ENCODE measurements at regions not wholly inside any gene's neighbourhood (a gene's known extent, or its start where the extent isn't known, plus 50 kb on each side); places are given as distances from the start of the nearest gene placed in this dataset.

DNA sequence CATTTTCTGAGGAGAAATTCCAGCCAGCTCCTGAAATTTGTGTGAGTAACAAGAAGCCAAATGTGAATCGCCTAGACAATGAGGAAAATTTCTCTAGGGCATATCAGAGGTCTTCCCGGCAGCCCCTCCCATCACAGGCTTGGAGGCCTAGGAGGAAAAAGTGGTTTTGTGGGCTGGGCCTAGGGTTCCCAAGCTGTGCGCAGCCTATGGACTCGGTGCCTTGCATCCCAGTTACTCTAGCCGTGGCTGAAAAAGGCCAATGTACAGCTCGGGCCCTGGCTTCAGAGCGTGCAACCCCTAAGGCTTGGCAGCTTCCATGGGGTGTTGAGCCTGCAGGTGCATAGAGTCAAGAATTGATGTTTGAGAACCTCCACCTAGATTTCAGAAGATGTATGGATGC lies 556.2 kb upstream of the DSEL start:
- H3K9me3 ChIP-seq (ENCODE audit: severe bottlenecking) = no peaks in the 10 kb centered on the region
- no peaks in the 10 kb centered on the region for H3K4me1 ChIP-seq (ENCODE audit: insufficient read depth, poor library complexity, severe bottlenecking)
- H3K36me3 ChIP-seq (ENCODE audit: low read depth) = no peaks in the 10 kb centered on the region
- no peaks in the 10 kb centered on the region for H3K27me3 ChIP-seq (ENCODE audit: insufficient read depth, poor library complexity, severe bottlenecking)
- TF ChIP-seq, protein P1, sequence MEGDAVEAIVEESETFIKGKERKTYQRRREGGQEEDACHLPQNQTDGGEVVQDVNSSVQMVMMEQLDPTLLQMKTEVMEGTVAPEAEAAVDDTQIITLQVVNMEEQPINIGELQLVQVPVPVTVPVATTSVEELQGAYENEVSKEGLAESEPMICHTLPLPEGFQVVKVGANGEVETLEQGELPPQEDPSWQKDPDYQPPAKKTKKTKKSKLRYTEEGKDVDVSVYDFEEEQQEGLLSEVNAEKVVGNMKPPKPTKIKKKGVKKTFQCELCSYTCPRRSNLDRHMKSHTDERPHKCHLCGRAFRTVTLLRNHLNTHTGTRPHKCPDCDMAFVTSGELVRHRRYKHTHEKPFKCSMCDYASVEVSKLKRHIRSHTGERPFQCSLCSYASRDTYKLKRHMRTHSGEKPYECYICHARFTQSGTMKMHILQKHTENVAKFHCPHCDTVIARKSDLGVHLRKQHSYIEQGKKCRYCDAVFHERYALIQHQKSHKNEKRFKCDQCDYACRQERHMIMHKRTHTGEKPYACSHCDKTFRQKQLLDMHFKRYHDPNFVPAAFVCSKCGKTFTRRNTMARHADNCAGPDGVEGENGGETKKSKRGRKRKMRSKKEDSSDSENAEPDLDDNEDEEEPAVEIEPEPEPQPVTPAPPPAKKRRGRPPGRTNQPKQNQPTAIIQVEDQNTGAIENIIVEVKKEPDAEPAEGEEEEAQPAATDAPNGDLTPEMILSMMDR (IDR thresholded peaks at IDR 0.05; ENCODE audit: poor library complexity, severe bottlenecking) = no peak
- no peak for ATAC-seq (ENCODE audit: low read depth)
- DNase-seq (ENCODE audit: low spot score) = no peak
- no peak overlapping the region for H3K4me3 ChIP-seq (ENCODE audit: severe bottlenecking)
- H3K27ac ChIP-seq (ENCODE audit: poor library complexity, severe bottlenecking) = no peak overlapping the region

DNA sequence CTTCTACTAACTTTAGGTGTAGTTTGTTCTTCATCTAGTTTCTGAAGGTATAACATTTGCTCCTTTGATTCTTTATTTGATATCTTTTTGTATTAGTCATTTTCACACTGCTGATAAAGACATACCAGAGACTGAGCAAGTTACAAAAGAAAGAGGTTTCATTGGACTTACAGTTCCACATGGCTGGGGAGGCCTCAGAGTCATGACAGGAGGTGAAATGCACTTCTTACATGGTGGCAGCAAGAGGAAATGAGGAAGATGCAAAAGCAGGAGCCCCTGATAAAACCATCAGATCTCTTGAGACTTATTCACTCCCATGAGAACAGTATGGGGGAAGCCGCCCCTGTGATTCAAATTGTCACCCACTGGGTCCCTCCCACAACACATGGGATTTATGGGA lies 544.4 kb upstream of the DSEL start:
- H3K9me3 ChIP-seq (ENCODE audit: severe bottlenecking) = no peaks in the 10 kb centered on the region
- H3K36me3 ChIP-seq (ENCODE audit: low read depth) = no peaks in the 10 kb centered on the region
- H3K27me3 ChIP-seq (ENCODE audit: insufficient read depth, poor library complexity, severe bottlenecking) = no peaks in the 10 kb centered on the region
- TF ChIP-seq, protein P1 (IDR thresholded peaks at IDR 0.05; ENCODE audit: poor library complexity, severe bottlenecking) = no peak
- no peak for DNase-seq (ENCODE audit: low spot score)
- no peak for ATAC-seq (ENCODE audit: low read depth)
- H3K27ac ChIP-seq (ENCODE audit: poor library complexity, severe bottlenecking) = no peak overlapping the region
- H3K4me1 ChIP-seq (ENCODE audit: insufficient read depth, poor library complexity, severe bottlenecking) = no peaks in the 10 kb centered on the region
- no peak overlapping the region for H3K4me3 ChIP-seq (ENCODE audit: severe bottlenecking)

GRCh38 chr18:68056936-68057335 lies 540.4 kb upstream of the DSEL start:
- DNase-seq (ENCODE audit: low spot score) (no peak), ATAC-seq (ENCODE audit: low read depth) (no peak)
- Histone ChIP-seq H3K9me3 (ENCODE audit: severe bottlenecking) (no peaks in the 10 kb centered on the region), H3K27ac (ENCODE audit: poor library complexity, severe bottlenecking) (no peak overlapping the region), H3K4me3 (ENCODE audit: severe bottlenecking) (no peak overlapping the region), H3K36me3 (ENCODE audit: low read depth) (no peaks in the 10 kb centered on the region), H3K27me3 (ENCODE audit: insufficient read depth, poor library complexity, severe bottlenecking) (no peaks in the 10 kb centered on the region), H3K4me1 (ENCODE audit: insufficient read depth, poor library complexity, severe bottlenecking) (no peaks in the 10 kb centered on the region)
- TF ChIP-seq, protein P1 (IDR thresholded peaks at IDR 0.05; ENCODE audit: poor library complexity, severe bottlenecking) = no peak

DNA sequence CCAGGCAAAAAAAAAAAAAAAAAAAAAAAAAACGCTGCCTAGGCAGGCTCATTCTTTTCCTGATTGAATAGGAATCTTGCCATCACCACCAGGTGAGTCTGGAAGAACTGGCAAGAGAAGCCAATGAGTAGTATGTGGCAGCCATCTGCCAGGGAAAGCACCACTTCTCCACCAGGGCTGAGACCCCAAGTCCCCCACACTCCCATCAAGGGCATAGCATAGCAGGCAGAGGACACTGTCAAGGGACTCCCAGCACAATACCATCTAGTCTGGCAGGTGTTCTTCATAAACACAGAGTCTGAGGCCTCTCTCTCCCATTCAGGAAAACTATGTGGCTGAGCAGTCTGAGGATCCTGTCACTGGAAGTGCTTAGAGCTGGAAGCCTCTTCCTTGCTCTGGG lies 538.1 kb upstream of the DSEL start:
- no peaks in the 10 kb centered on the region for H3K4me1 ChIP-seq (ENCODE audit: insufficient read depth, poor library complexity, severe bottlenecking)
- no peak for ATAC-seq (ENCODE audit: low read depth)
- no peak overlapping the region for H3K4me3 ChIP-seq (ENCODE audit: severe bottlenecking)
- DNase-seq (ENCODE audit: low spot score) = no peak
- H3K27ac ChIP-seq (ENCODE audit: poor library complexity, severe bottlenecking) = no peak overlapping the region
- H3K9me3 ChIP-seq (ENCODE audit: severe bottlenecking) = no peaks in the 10 kb centered on the region
- H3K36me3 ChIP-seq (ENCODE audit: low read depth) = no peaks in the 10 kb centered on the region
- TF ChIP-seq, protein P1 (IDR thresholded peaks at IDR 0.05; ENCODE audit: poor library complexity, severe bottlenecking) = no peak
- no peaks in the 10 kb centered on the region for H3K27me3 ChIP-seq (ENCODE audit: insufficient read depth, poor library complexity, severe bottlenecking)

- H3K27me3 ChIP-seq (ENCODE audit: insufficient read depth, poor library complexity, severe bottlenecking) = no peaks in the 10 kb centered on the region
- H3K4me1 ChIP-seq (ENCODE audit: insufficient read depth, poor library complexity, severe bottlenecking) = no peaks in the 10 kb centered on the region
- ATAC-seq (ENCODE audit: low read depth) = no peak
- no peaks in the 10 kb centered on the region for H3K36me3 ChIP-seq (ENCODE audit: low read depth)
- no peak for DNase-seq (ENCODE audit: low spot score)
- TF ChIP-seq, protein P1 (IDR thresholded peaks at IDR 0.05; ENCODE audit: poor library complexity, severe bottlenecking) = no peak
- no peak overlapping the region for H3K27ac ChIP-seq (ENCODE audit: poor library complexity, severe bottlenecking)
- no peaks in the 10 kb centered on the region for H3K9me3 ChIP-seq (ENCODE audit: severe bottlenecking)
- H3K4me3 ChIP-seq (ENCODE audit: severe bottlenecking) = no peak overlapping the region
Measured at GRCh38 chr18:68053290-68053689, 536.8 kb upstream of the DSEL start.

Data from RWPE2 (cell line).